GM12878 (cell line): ENCODE measurements at regions not wholly inside any gene's neighbourhood (a gene's known extent, or its start where the extent isn't known, plus 50 kb on each side); places are given as distances from the start of the nearest gene placed in this dataset.
A peak's percentile ranks its signal among the peaks of the same experiment; 100 is the strongest.

Source experiments
- ATAC-seq: fragments of 200-7000 bp; cut with Tn5 transposase; 3 replicates; pipeline ENCODE4 v1.9.1; 2020; ENCODE audit warnings: mild to moderate bottlenecking, moderate library complexity
- BruUV-seq: library from RNA; stranded (reverse); fragments of 400-500 nt; replicated peaks from 2 replicates; lab custom pipeline; 2021; lab: Mats Ljungman, UMichigan
- CTCF ChIA-PET: fragments of 300-600 bp; sonication (Branson Sonifier 250); formaldehyde crosslinking; extraction: SDS; loops from one replicate; lab custom pipeline; 2021; ENCODE audit warnings: inconsistent platforms; lab: Yijun Ruan, JAX
- POLR2A ChIA-PET: fragments of 350-600 bp; formaldehyde crosslinking; extraction: SDS; loops from one replicate; lab custom pipeline; 2021; ENCODE audit warnings: inconsistent platforms; lab: Charles Lee
- RAD21 ChIA-PET: fragments of 300-600 bp; sonication (Branson Sonifier 250); formaldehyde crosslinking; loops from one replicate; lab custom pipeline; 2023; ENCODE audit warnings: antibody characterized with exemption; ENCODE audit not compliant: unreplicated experiment; lab: Charles Lee
- SMC1A ChIA-PET: fragments of 300-600 bp; sonication (Branson Sonifier 250); formaldehyde crosslinking; loops from one replicate; lab custom pipeline; 2023; ENCODE audit not compliant: unreplicated experiment, uncharacterized antibody; lab: Charles Lee
- DNase-seq: peaks from one replicate; pipeline ENCODE4 v3.0.0-alpha.2; 2011; ENCODE audit warnings: low read depth, low spot score
- FAIRE-seq: peaks from 3 replicates; lab custom pipeline; 2011; peaks lifted over from hg19 to GRCh38; lab: Jason Lieb, UNC
- H2AFZ ChIP-seq: 2 replicates; pipeline ENCODE4 v1.6.0; 2011; ENCODE audit warnings: low read depth, low read length, control low read depth; ENCODE audit not compliant: control insufficient read depth
- H3K27ac ChIP-seq: 2 replicates; pipeline ENCODE4 v1.5.1; 2011; ENCODE audit warnings: control low read depth; ENCODE audit not compliant: control insufficient read depth, insufficient read depth
- H3K27me3 ChIP-seq, 2 experiments: replicated peaks in 1 of 2; 2 replicates each; pipeline versions ENCODE4 v1.6.0 to v1.6.1; 2011; ENCODE audit warnings: low read length in 1 of 2; ENCODE audit not compliant: control insufficient read depth in 2 of 2, insufficient read depth in 2 of 2
- H3K36me3 ChIP-seq, 2 experiments: 2 replicates each; pipeline ENCODE4 v1.5.1; 2011; ENCODE audit warnings: low read length in 1 of 2; ENCODE audit not compliant: control insufficient read depth in 2 of 2, insufficient read depth in 2 of 2
- H3K4me1 ChIP-seq: 2 replicates; pipeline ENCODE4 v1.6.1; 2011; ENCODE audit warnings: mild to moderate bottlenecking, low read length, moderate library complexity, mixed read lengths; ENCODE audit not compliant: control insufficient read depth, insufficient read depth
- H3K4me2 ChIP-seq: 2 replicates; pipeline ENCODE4 v1.6.0; 2011; ENCODE audit warnings: control low read depth; ENCODE audit not compliant: control insufficient read depth, insufficient read depth
- H3K4me3 ChIP-seq: fragments of 200-600 bp; sonication (generic); 2 replicates; pipeline ENCODE4 v1.5.1; 2016
- H3K79me2 ChIP-seq: 2 replicates; pipeline ENCODE4 v1.6.0; 2011; ENCODE audit warnings: low read length; ENCODE audit not compliant: control insufficient read depth, insufficient read depth
- H3K9ac ChIP-seq: 2 replicates; pipeline ENCODE4 v1.8.0; 2011; ENCODE audit warnings: low read length, control low read depth, mixed read lengths; ENCODE audit not compliant: control insufficient read depth, insufficient read depth
- H3K9me3 ChIP-seq: replicated peaks from 3 replicates; pipeline ENCODE4 v1.5.1; 2011; ENCODE audit warnings: mild to moderate bottlenecking, low read length; ENCODE audit not compliant: control insufficient read depth, insufficient read depth
- H4K20me1 ChIP-seq: 2 replicates; pipeline ENCODE4 v1.6.0; 2011; ENCODE audit not compliant: control insufficient read depth, insufficient read depth
- ATF3 ChIP-seq: IDR thresholded peaks from 2 replicates; pipeline ENCODE4 v1.6.1; 2011; ENCODE audit warnings: low read depth, mild to moderate bottlenecking, low read length, moderate library complexity, borderline replicate concordance; ENCODE audit errors: extremely low read depth
- CREB1 ChIP-seq: IDR thresholded peaks from 2 replicates; pipeline ENCODE4 v1.6.1; 2012; ENCODE audit warnings: low read depth, mild to moderate bottlenecking, inconsistent platforms
- GABPA ChIP-seq: IDR thresholded peaks from 2 replicates; pipeline ENCODE4 v1.6.1; 2014; ENCODE audit warnings: antibody characterized with exemption, low read depth, mild to moderate bottlenecking, inconsistent platforms
- HDAC6 ChIP-seq: fragments of 200-600 bp; sonication (generic); IDR thresholded peaks from one replicate; pipeline ENCODE4 v1.8.0; 2017; ENCODE audit warnings: antibody characterized with exemption; ENCODE audit not compliant: unreplicated experiment
- HSF1 ChIP-seq: fragments of 150-350 bp; IDR thresholded peaks from 2 replicates; pipeline ENCODE4 v1.6.1; 2014; ENCODE audit warnings: mild to moderate bottlenecking, low read depth, low read length
- MEF2B ChIP-seq: fragments of 450-650 bp; IDR thresholded peaks from 2 replicates; pipeline ENCODE4 v1.6.1; 2018; ENCODE audit warnings: mild to moderate bottlenecking, moderate library complexity; ENCODE audit not compliant: partially characterized antibody, poor library complexity, severe bottlenecking
- NBN ChIP-seq: fragments of 450-650 bp; IDR thresholded peaks from 2 replicates; pipeline ENCODE4 v1.6.1; 2016
- NFXL1 ChIP-seq: fragments of 450-650 bp; IDR thresholded peaks from 2 replicates; pipeline ENCODE4 v1.6.1; 2017; ENCODE audit warnings: antibody characterized with exemption, mild to moderate bottlenecking, borderline replicate concordance
- PAX8 ChIP-seq: fragments of 450-650 bp; IDR thresholded peaks from 2 replicates; pipeline ENCODE4 v1.6.1; 2017; ENCODE audit warnings: mild to moderate bottlenecking, moderate library complexity
- RAD21 ChIP-seq: IDR thresholded peaks from 2 replicates; pipeline ENCODE4 v1.6.1; 2011; ENCODE audit warnings: mild to moderate bottlenecking, low read depth, low read length, moderate library complexity; ENCODE audit not compliant: insufficient read depth
- RBBP5 ChIP-seq: fragments of 200-600 bp; sonication (generic); conservative IDR thresholded peaks from 2 replicates; pipeline ENCODE4 v1.6.1; 2016
- SMAD1 ChIP-seq: fragments of 450-650 bp; IDR thresholded peaks from 2 replicates; pipeline ENCODE4 v1.6.1; 2018; ENCODE audit warnings: mild to moderate bottlenecking, low read depth; ENCODE audit not compliant: partially characterized antibody
- SREBF1 ChIP-seq: IDR thresholded peaks from 2 replicates; pipeline ENCODE4 v1.6.1; 2012; ENCODE audit warnings: mild to moderate bottlenecking, low read length
- ZNF384 ChIP-seq: IDR thresholded peaks from 2 replicates; pipeline ENCODE4 v1.6.1; 2012; ENCODE audit warnings: low read depth, mild to moderate bottlenecking, low read length, improper control_type of control experiment, borderline replicate concordance
- in situ Hi-C: fragments of 300-500 bp; cut with MboI; formaldehyde crosslinking; loops from 9 replicates; pipeline ENCODE4 v1.14.3; 2018; ENCODE audit warnings: mixed read lengths
- intact Hi-C: fragments of 100-400 bp; cut with micrococcal nuclease; formaldehyde crosslinking; loops from one replicate; pipeline ENCODE4 v1.14.2; 2022; ENCODE audit not compliant: unreplicated experiment
- TF ChIP-seq, protein P1 (sequence below): fragments of 450-650 bp; formaldehyde crosslinking; IDR thresholded peaks from 2 replicates; pipeline ENCODE4 v1.4.0; 2020; ENCODE audit warnings: mild to moderate bottlenecking, moderate library complexity
- TF ChIP-seq, protein P2 (sequence below): fragments of 450-650 bp; IDR thresholded peaks from 2 replicates; pipeline ENCODE4 v1.6.1; 2018; ENCODE audit warnings: mild to moderate bottlenecking, low read depth, moderate library complexity; ENCODE audit not compliant: partially characterized antibody

- RAD21 ChIA-PET = no interaction called here
- ATAC-seq = peak; percentile 34
- in situ Hi-C loops = no loop called here
These were observed 612.8 kb downstream of the RNF144A start for GRCh38 chr2:7530001-7530400.

More at GRCh38 chr2:7530001-7530400, 612.8 kb downstream of the RNF144A start:
- ChIA-PET CTCF (no interaction called here), SMC1A (no interaction called here), POLR2A (no interaction called here)
- BruUV-seq = no TSS peak
- Histone ChIP-seq H3K27ac (no peak overlapping the region), H3K36me3 (no peaks in the 10 kb centered on the region), H2AFZ (no peak overlapping the region), H3K79me2 (no peaks in the 10 kb centered on the region), H3K4me1 (no peaks in the 10 kb centered on the region)
- intact Hi-C loops = no loop called here
- no peak for TF ChIP-seq RAD21
- TF ChIP-seq SREBF1 = no peak
- TF ChIP-seq, protein P1, sequence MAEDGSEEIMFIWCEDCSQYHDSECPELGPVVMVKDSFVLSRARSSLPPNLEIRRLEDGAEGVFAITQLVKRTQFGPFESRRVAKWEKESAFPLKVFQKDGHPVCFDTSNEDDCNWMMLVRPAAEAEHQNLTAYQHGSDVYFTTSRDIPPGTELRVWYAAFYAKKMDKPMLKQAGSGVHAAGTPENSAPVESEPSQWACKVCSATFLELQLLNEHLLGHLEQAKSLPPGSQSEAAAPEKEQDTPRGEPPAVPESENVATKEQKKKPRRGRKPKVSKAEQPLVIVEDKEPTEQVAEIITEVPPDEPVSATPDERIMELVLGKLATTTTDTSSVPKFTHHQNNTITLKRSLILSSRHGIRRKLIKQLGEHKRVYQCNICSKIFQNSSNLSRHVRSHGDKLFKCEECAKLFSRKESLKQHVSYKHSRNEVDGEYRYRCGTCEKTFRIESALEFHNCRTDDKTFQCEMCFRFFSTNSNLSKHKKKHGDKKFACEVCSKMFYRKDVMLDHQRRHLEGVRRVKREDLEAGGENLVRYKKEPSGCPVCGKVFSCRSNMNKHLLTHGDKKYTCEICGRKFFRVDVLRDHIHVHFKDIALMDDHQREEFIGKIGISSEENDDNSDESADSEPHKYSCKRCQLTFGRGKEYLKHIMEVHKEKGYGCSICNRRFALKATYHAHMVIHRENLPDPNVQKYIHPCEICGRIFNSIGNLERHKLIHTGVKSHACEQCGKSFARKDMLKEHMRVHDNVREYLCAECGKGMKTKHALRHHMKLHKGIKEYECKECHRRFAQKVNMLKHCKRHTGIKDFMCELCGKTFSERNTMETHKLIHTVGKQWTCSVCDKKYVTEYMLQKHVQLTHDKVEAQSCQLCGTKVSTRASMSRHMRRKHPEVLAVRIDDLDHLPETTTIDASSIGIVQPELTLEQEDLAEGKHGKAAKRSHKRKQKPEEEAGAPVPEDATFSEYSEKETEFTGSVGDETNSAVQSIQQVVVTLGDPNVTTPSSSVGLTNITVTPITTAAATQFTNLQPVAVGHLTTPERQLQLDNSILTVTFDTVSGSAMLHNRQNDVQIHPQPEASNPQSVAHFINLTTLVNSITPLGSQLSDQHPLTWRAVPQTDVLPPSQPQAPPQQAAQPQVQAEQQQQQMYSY (CRISPR knock-in tag) = no peak
- TF ChIP-seq ATF3 = no peak
- TF ChIP-seq HSF1 = no peak
- TF ChIP-seq, protein P2, sequence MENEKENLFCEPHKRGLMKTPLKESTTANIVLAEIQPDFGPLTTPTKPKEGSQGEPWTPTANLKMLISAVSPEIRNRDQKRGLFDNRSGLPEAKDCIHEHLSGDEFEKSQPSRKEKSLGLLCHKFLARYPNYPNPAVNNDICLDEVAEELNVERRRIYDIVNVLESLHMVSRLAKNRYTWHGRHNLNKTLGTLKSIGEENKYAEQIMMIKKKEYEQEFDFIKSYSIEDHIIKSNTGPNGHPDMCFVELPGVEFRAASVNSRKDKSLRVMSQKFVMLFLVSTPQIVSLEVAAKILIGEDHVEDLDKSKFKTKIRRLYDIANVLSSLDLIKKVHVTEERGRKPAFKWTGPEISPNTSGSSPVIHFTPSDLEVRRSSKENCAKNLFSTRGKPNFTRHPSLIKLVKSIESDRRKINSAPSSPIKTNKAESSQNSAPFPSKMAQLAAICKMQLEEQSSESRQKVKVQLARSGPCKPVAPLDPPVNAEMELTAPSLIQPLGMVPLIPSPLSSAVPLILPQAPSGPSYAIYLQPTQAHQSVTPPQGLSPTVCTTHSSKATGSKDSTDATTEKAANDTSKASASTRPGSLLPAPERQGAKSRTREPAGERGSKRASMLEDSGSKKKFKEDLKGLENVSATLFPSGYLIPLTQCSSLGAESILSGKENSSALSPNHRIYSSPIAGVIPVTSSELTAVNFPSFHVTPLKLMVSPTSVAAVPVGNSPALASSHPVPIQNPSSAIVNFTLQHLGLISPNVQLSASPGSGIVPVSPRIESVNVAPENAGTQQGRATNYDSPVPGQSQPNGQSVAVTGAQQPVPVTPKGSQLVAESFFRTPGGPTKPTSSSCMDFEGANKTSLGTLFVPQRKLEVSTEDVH = no peak
- no peak for TF ChIP-seq MEF2B
- no peak for TF ChIP-seq SMAD1
- no peak for TF ChIP-seq GABPA
- TF ChIP-seq CREB1 = no peak
- no peak for TF ChIP-seq NFXL1
- no peak for TF ChIP-seq PAX8
- TF ChIP-seq RBBP5 = no peak
- no peak for TF ChIP-seq HDAC6
- TF ChIP-seq NBN = no peak
- TF ChIP-seq ZNF384 = no peak
- TF ChIP-seq, all 136 proteins: peak for 0
- Histone ChIP-seq H3K9ac (no peak overlapping the region), H3K9me3 (peaks cover 12% of the 10 kb centered on the region; the same call in 2 of the 3 replicates), H3K27me3 (no peaks in the 10 kb centered on the region), H3K4me2 (no peak overlapping the region), H3K4me3 (no peak overlapping the region), H4K20me1 (no peaks in the 10 kb centered on the region)
- FAIRE-seq = no peak
- no peak for DNase-seq
